ENCODE measurements at regions not wholly inside any gene's neighbourhood (a gene's known extent, or its start where the extent isn't known, plus 50 kb on each side); places are given as distances from the start of the nearest gene placed in this dataset.

- DNase-seq (ENCODE audit: low read depth, low spot score), result no peak
These were observed 73.6 kb upstream of the ZNF804A start for GRCh38 chr2:184524551-184525382.

GRCh38 chr2:184527058-184527457, 71.3 kb upstream of the ZNF804A start:
- no peak for DNase-seq (ENCODE audit: low read depth, low spot score)

- no peak for DNase-seq (ENCODE audit: low read depth, low spot score)
These were observed 70.2 kb upstream of the ZNF804A start for GRCh38 chr2:184528119-184528518.

GRCh38 chr2:184530239-184530638, 68.1 kb upstream of the ZNF804A start:
- DNase-seq (ENCODE audit: low read depth, low spot score), result no peak

GRCh38 chr2:184530959-184531358, 67.4 kb upstream of the ZNF804A start:
- DNase-seq (ENCODE audit: low read depth, low spot score), result no peak

GRCh38 chr2:184532551-184532950, 65.8 kb upstream of the ZNF804A start:
- no peak for DNase-seq (ENCODE audit: low read depth, low spot score)

GRCh38 chr2:184534986-184535385, 63.3 kb upstream of the ZNF804A start:
- DNase-seq (ENCODE audit: low read depth, low spot score), result no peak

GRCh38 chr2:184540246-184540789, 58.0 kb upstream of the ZNF804A start:
- no peak for DNase-seq (ENCODE audit: low read depth, low spot score)

- no peak for DNase-seq (ENCODE audit: low read depth, low spot score)
These were observed 56.7 kb upstream of the ZNF804A start for GRCh38 chr2:184541591-184541990.

GRCh38 chr2:184543832-184544231, 54.5 kb upstream of the ZNF804A start:
- DNase-seq (ENCODE audit: low read depth, low spot score), result no peak

Data from smooth muscle cell of the brain vasculature (primary cell).